ENCODE measurements at regions not wholly inside any gene's neighbourhood (a gene's known extent, or its start where the extent isn't known, plus 50 kb on each side); places are given as distances from the start of the nearest gene placed in this dataset.
"Not testable (repeated sequence)": the region's sequence is repeated elsewhere in the genome, so short reads cannot be mapped to it uniquely, and the experiment has no call there.

DNA sequence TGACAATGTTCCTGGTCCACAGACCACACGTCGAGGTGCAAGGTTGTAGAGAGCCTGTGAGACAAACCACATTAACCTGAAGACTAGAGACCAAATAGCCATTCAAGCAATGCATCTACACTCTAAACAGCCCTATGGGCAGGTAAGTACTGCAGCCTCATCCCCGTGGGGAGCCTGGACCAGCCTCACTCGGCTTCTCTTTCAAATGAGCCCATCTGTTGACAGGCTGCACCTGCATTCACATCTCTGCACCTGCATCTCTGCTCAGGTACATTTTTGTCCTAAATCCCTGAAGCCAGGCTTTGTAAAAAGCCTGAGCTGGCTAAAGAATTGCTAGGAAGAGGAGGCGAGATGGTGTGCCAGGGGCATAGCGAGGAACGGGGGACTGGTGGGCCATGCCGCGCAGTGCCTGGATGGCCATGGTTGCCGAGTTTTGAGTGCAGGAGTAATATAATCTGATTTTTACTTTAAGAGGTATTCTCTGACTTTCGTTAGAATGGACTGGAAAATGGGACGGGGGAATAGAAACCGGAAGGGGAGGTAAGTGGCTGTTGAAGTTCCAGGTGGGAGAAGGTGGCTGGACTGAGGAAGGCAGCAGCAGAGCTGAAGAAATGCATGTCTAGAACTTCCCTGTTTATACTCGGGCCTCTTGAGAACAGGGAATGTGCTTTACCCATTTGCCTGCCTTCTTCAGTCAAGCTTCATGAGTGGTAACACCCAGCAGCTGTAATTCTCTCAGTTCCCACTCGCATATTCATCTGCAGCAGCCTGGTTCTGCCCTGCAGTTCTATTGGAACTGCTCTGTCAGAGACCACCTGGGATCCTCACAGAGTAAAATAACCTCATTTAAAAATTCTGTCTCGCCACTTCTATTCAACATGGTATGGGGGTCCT, 226.4 kb downstream of the OPA1 start:
- Histone ChIP-seq H3K27ac (ENCODE audit: low read length) (no peak overlapping the region), H3K9me3 (ENCODE audit: control insufficient read depth, low read length) (no peaks in the 10 kb centered on the region), H3K4me3 (ENCODE audit: low read length) (no peak overlapping the region), H3K4me1 (ENCODE audit: control insufficient read depth, insufficient read depth, low read length) (no peaks in the 10 kb centered on the region), H3K27me3 (ENCODE audit: control insufficient read depth, insufficient read depth) (no peaks in the 10 kb centered on the region)
- WGBS, result 94% methylated on average over 16 of the region's 16 CpGs
- intact Hi-C loops (cut with DNase I), result no loop called here
- DNase-seq, result peak in 1 of 3 donors; percentile 24
- ATAC-seq, result no peak

DNA sequence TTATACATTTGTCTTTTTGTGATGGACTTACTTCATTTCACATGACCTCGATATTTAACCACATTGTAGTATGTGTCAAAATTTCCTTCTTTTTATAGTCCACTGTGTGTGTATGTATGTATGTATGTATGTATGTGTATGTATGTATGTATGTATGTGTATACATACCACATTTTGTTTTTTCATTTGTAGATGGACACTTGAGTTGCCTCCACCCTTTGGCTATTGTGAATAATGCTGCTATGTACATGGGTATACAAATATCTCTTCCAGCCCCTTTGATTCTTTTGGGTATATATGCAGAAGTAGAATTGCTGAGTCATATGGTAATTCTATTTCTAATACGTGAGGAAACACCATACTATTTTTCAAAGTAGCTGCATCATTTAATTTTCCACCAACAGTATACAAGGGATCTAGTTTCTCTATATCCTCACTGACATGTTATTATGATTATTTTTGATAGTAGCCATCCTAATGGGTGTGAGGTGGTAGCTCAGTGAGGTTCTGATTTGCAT, 228.2 kb downstream of the OPA1 start:
- DNase-seq, result no peak
- WGBS, result 78% methylated on average over 2 of the region's 2 CpGs

DNA sequence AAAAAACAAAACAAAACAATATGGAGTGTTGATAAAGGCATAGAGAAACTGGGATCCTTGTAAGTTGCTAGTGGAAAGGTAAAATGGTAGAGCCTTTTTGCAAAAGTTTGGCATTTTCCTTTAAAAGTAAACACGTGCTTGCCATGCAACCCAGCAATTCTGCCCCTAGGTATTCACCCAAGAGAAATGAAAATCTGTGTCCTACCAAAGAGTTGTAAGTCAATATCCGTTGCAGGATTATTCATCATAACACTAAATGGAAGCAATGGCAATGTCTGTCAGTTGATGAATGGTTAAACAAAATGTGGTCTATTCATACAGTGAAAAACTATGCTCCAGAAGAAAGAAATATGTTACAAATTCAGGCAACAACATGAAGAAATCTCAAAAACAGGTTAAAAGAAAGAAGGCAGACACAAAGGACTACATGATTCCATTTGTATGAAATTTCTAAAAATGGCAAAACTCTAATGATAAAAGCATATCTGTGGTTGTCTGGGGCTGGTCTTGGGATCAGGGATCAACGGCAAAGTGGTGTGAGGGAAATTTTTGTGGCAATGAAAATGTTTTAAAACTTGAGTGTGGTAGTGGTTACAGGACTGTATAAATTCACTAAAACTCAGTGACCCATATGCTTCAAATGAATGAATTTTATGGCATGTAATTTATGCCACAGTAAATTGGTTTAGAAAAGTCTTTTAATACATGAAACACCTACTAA, 229.6 kb downstream of the OPA1 start:
- intact Hi-C loops (cut with DNase I), result no loop called here
- WGBS, result 87% methylated on average over 3 of the region's 3 CpGs
- no peak overlapping the region for H3K27ac ChIP-seq (ENCODE audit: low read length)
- H3K4me3 ChIP-seq (ENCODE audit: low read length), result no peak overlapping the region
- no peaks in the 10 kb centered on the region for H3K4me1 ChIP-seq (ENCODE audit: control insufficient read depth, insufficient read depth, low read length)
- DNase-seq (no peak), ATAC-seq (no peak)
- H3K9me3 ChIP-seq (ENCODE audit: control insufficient read depth, low read length), result no peaks in the 10 kb centered on the region
- no peaks in the 10 kb centered on the region for H3K27me3 ChIP-seq (ENCODE audit: control insufficient read depth, insufficient read depth)

More for the DNA sequence above, 228.2 kb downstream of the OPA1 start:
- intact Hi-C loops (cut with DNase I), result no loop called here
- Histone ChIP-seq H3K9me3 (ENCODE audit: control insufficient read depth, low read length) (no peaks in the 10 kb centered on the region), H3K4me1 (ENCODE audit: control insufficient read depth, insufficient read depth, low read length) (no peaks in the 10 kb centered on the region), H3K4me3 (ENCODE audit: low read length) (no peak overlapping the region), H3K27ac (ENCODE audit: low read length) (no peak overlapping the region), H3K27me3 (ENCODE audit: control insufficient read depth, insufficient read depth) (no peaks in the 10 kb centered on the region)
- ATAC-seq, result no peak

DNA sequence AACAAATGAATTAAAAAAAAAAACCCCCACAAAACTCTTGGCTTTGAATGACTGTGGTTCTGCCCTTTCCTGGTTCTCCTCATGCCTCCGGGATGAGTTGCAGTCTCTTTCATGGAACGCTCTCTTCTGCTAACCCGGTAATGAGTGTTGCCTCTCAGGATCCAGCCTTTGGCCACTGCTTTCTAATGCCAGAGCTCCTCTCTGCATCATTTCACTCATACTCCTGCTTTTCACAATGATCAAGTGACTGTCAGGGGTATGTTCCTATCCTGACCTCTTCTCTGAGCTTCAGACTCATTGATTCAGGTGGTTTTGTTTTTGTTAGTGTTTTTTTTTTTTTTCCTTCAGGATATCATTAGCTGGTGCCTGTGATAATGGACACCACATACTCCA, 230.2 kb downstream of the OPA1 start:
- ATAC-seq; H3K27ac ChIP-seq (ENCODE audit: low read length); H3K9me3 ChIP-seq (ENCODE audit: control insufficient read depth, low read length); H3K4me1 ChIP-seq (ENCODE audit: control insufficient read depth, insufficient read depth, low read length); intact Hi-C loops (cut with DNase I); DNase-seq; H3K4me3 ChIP-seq (ENCODE audit: low read length); H3K27me3 ChIP-seq (ENCODE audit: control insufficient read depth, insufficient read depth): not testable (repeated sequence)
- 94% methylated on average over 3 of the region's 3 CpGs for WGBS

DNA sequence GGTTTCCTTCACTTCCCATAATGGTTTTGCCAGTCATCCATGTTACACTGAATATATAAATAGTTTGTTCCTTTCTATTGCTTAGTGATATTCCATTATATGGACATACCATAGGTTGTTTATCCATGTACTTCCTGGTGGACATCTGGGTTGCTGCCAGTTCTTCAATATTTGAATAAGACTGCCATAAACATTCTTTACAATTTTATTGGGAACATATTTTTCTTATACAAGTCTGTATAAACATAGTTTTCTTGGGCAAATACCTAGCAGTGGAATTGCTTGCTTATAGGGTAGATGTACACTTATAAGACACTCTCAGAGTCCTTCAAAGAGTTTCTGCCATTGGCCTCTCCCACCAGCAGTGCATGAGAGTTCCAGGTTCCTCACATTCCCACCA, 231.4 kb downstream of the OPA1 start:
- intact Hi-C loops (cut with DNase I), result no loop called here
- DNase-seq (no peak), ATAC-seq (no peak)
- H3K4me3 ChIP-seq (ENCODE audit: low read length), result no peak overlapping the region
- H3K9me3 ChIP-seq (ENCODE audit: control insufficient read depth, low read length), result no peaks in the 10 kb centered on the region
- no peak overlapping the region for H3K27ac ChIP-seq (ENCODE audit: low read length)
- no peaks in the 10 kb centered on the region for H3K4me1 ChIP-seq (ENCODE audit: control insufficient read depth, insufficient read depth, low read length)
- no peaks in the 10 kb centered on the region for H3K27me3 ChIP-seq (ENCODE audit: control insufficient read depth, insufficient read depth)

DNA sequence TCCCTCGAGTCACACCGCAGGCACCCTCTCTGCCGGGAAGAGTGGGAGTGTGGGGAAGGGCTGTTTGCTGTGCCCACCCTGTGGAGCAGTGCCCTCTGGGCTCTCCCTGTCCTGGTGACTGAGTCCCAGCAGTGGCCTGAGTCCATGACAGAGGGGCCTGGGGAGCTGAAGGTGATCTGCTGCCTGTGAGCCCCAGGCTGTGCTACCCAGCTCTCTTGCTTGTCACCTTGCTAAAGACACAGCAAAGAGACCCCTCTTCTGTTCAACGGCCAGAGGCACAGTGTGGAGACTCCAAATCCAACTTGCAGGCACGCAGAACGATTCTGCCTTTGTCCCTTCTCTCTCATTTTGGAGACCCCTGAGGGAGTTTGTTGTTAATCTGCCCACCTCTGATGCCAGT, 232.6 kb downstream of the OPA1 start:
- intact Hi-C loops (cut with DNase I), result no loop called here
- no peak for ATAC-seq
- 85% methylated on average over 6 of the region's 6 CpGs for WGBS

DNA sequence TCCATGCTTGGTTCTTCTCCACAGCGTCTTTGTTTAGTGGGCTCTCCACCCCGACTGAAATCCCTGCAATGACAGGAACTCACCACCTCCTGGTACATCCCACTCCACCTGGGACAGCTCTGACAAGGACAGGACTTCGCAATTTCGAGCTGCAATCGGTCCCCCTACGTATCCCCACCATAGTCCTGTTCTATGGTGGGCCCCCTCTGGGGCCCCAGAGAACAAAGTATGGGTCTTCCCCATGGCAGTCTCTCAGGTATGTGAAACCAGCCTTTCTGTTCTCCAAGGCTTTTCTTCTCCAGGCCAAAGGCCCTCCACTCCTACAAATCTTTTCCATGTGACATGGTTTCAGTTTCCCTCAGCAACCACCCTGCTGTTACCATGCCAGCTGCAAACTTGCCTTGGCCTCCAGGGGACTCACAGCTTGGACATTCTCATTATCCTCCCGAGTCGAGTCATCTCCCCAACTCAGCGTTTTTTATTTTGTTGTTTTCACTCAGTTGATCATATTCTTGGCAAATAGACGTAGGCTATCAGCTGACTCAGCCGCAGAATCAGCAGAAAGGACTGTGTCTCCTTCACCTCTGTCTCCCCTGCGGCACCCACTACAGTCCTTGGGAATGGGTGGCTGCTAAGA, 233.3 kb downstream of the OPA1 start:
- WGBS, result 74% methylated on average over 12 of the region's 12 CpGs
- intact Hi-C loops (cut with DNase I), result no loop called here
- peak in 2 of 3 donors; percentile 48 to 69 for DNase-seq
- H3K27ac ChIP-seq (ENCODE audit: low read length), result no peak overlapping the region
- no peaks in the 10 kb centered on the region for H3K4me1 ChIP-seq (ENCODE audit: control insufficient read depth, insufficient read depth, low read length)
- no peaks in the 10 kb centered on the region for H3K9me3 ChIP-seq (ENCODE audit: control insufficient read depth, low read length)
- H3K4me3 ChIP-seq (ENCODE audit: low read length), result no peak overlapping the region
- no peaks in the 10 kb centered on the region for H3K27me3 ChIP-seq (ENCODE audit: control insufficient read depth, insufficient read depth)
- peak; percentile 60 to 65 for ATAC-seq

More for the DNA sequence above, 232.6 kb downstream of the OPA1 start:
- Histone ChIP-seq H3K4me1 (ENCODE audit: control insufficient read depth, insufficient read depth, low read length) (no peaks in the 10 kb centered on the region), H3K27ac (ENCODE audit: low read length) (no peak overlapping the region), H3K4me3 (ENCODE audit: low read length) (no peak overlapping the region), H3K9me3 (ENCODE audit: control insufficient read depth, low read length) (no peaks in the 10 kb centered on the region), H3K27me3 (ENCODE audit: control insufficient read depth, insufficient read depth) (no peaks in the 10 kb centered on the region)
- DNase-seq, result peak in 1 of 3 donors; percentile 14

DNA sequence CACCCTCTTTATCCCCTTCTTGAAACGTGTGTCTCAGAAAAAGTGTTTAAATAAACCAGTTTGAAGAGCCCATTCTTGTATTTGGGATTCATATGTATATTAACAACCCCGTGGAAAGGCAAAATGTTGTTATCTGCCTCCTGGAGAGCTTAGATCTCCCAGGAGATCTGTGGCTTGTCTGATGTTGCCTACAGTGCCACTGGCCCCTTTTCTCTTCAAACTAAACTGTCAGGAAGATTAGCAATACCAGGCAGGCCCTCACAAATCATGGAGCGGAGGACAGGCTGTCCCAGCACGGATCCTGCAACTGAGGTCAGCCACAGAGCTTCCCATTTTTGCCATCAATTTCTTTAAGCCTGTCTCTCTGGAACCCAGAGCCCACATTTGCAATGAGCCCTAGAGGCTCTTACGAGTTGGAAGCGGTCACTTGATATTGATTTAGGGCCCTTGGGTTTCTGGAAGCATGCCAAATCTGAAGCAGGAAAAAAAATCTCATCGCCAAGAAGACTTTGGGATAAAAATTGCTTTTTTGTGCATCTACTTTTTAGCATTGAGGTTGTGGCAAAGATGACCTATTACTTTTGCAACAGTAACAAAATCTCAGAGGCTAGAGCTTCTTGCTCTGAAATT, 234.1 kb downstream of the OPA1 start:
- intact Hi-C loops (cut with DNase I), result no loop called here
- Histone ChIP-seq H3K4me1 (ENCODE audit: control insufficient read depth, insufficient read depth, low read length) (peaks cover 4% of the 10 kb centered on the region), H3K9me3 (ENCODE audit: control insufficient read depth, low read length) (no peaks in the 10 kb centered on the region), H3K27ac (ENCODE audit: low read length) (no peak overlapping the region), H3K4me3 (ENCODE audit: low read length) (no peak overlapping the region), H3K27me3 (ENCODE audit: control insufficient read depth, insufficient read depth) (no peaks in the 10 kb centered on the region)
- ATAC-seq (no peak), DNase-seq (no peak)
- 81% methylated on average over 7 of the region's 7 CpGs for WGBS

DNA sequence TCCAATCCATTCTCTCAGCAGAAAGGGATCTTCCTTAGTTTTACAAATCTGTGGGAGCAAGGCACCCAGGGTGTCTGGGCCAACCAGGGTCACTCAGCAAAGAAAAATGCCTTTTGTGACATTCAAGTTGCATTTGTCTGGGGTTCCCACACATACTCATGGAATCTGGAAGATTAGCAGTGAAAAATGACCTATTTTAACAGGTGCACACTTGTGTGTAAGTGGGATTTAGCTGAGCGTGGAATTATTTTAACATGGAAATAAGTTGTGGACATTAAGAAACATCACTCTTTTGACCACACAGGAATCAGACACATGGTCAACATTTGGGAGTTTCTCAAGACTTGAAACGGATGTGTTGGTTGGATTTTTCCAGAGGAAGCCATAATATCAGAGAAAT, 234.9 kb downstream of the OPA1 start:
- DNase-seq (no peak), ATAC-seq (no peak)
- 86% methylated on average over 2 of the region's 2 CpGs for WGBS
- H3K4me3 ChIP-seq (ENCODE audit: low read length), result no peak overlapping the region
- intact Hi-C loops (cut with DNase I), result no loop called here
- H3K9me3 ChIP-seq (ENCODE audit: control insufficient read depth, low read length), result no peaks in the 10 kb centered on the region
- no peak overlapping the region for H3K27ac ChIP-seq (ENCODE audit: low read length)
- no peaks in the 10 kb centered on the region for H3K27me3 ChIP-seq (ENCODE audit: control insufficient read depth, insufficient read depth)
- peaks cover 8% of the 10 kb centered on the region for H3K4me1 ChIP-seq (ENCODE audit: control insufficient read depth, insufficient read depth, low read length)

DNA sequence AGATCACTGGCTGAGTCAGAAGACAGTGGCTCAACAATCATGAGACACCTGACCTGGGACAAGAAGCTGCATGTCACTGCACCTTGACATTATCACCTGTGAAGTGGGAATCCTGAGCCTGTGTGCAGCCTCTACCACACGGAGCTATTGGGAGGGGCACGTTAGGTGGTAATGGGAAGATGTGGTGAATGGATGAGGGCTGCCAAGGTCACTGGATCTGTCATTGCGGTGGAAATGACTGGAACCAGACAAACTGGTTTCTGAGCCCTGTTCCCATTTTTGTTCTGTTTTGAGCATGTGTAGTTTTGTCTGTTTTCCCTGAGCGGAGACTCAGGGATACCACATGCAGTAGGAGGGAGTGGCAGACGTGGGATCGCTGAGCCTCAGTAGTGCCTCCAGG, 235.5 kb downstream of the OPA1 start:
- intact Hi-C loops (cut with DNase I), result no loop called here
- no peaks in the 10 kb centered on the region for H3K9me3 ChIP-seq (ENCODE audit: control insufficient read depth, low read length)
- peaks cover 8% of the 10 kb centered on the region for H3K4me1 ChIP-seq (ENCODE audit: control insufficient read depth, insufficient read depth, low read length)
- DNase-seq, result no peak
- no peak overlapping the region for H3K27ac ChIP-seq (ENCODE audit: low read length)
- no peaks in the 10 kb centered on the region for H3K27me3 ChIP-seq (ENCODE audit: control insufficient read depth, insufficient read depth)
- ATAC-seq, result no peak
- H3K4me3 ChIP-seq (ENCODE audit: low read length), result no peak overlapping the region
- 93% methylated on average over 6 of the region's 6 CpGs for WGBS
